Tibial nerve (tissue), 4 donors: ENCODE measurements at regions not wholly inside any gene's neighbourhood (a gene's known extent, or its start where the extent isn't known, plus 50 kb on each side); places are given as distances from the start of the nearest gene placed in this dataset.
"Not testable (repeated sequence)": the region's sequence is repeated elsewhere in the genome, so short reads cannot be mapped to it uniquely, and the experiment has no call there.

ENCODE experiments used
- DNase-seq, 2 donors: peaks; one replicate each; pipeline ENCODE4 v3.0.0-alpha.2; 2019; ENCODE audit warnings: low spot score in 2 of 2
- H3K27ac ChIP-seq, 4 donors: fragments of 200-600 bp; sonication (generic) in 3 of 4; one replicate each; pipeline ENCODE4 v1.5.1; 2017 to 2019; ENCODE audit warnings: mild to moderate bottlenecking in 1 of 4
- H3K27me3 ChIP-seq, 2 donors: fragments of 200-600 bp; sonication (generic) in 1 of 2; one replicate each; pipeline versions ENCODE4 v1.5.1 to v1.6.0; 2017 to 2019
- H3K36me3 ChIP-seq, 3 donors: fragments of 200-600 bp; sonication (generic); one replicate each; pipeline ENCODE4 v1.5.1; 2018 to 2019
- H3K4me1 ChIP-seq, 4 donors: fragments of 200-600 bp; sonication (generic) in 3 of 4; one replicate each; pipeline ENCODE4 v1.5.1; 2017 to 2019
- H3K4me3 ChIP-seq, 4 donors: fragments of 200-600 bp; sonication (generic) in 3 of 4; one replicate each; pipeline ENCODE4 v1.5.1; 2017 to 2019; ENCODE audit warnings: mild to moderate bottlenecking in 1 of 4, moderate library complexity in 1 of 4
- H3K9me3 ChIP-seq, 4 donors: fragments of 200-600 bp; sonication (generic) in 3 of 4; one replicate each; pipeline ENCODE4 v1.5.1; 2017 to 2019
- CTCF ChIP-seq, 5 experiments: fragments of 200-600 bp in 3 of 5; fragments of 450-650 bp in 2 of 5; sonication (generic) in 3 of 5; IDR thresholded peaks; one replicate each; pipeline ENCODE4 v1.5.1; 2016 to 2019; ENCODE audit warnings: antibody characterized with exemption in 5 of 5, mild to moderate bottlenecking in 3 of 5, moderate library complexity in 2 of 5
- EP300 ChIP-seq, 2 donors: sonication (generic); formaldehyde crosslinking; IDR thresholded peaks; one replicate each; pipeline ENCODE4 v1.6.1; 2017; ENCODE audit warnings: antibody characterized with exemption in 2 of 2, mild to moderate bottlenecking in 1 of 2
- POLR2A ChIP-seq, 2 donors: fragments of 450-650 bp; IDR thresholded peaks; one replicate each; pipeline ENCODE4 v1.6.1; 2017; ENCODE audit warnings: antibody characterized with exemption in 2 of 2, mild to moderate bottlenecking in 2 of 2, moderate library complexity in 2 of 2
- WGBS, 2 donors: methylation state at CpG; one replicate each; pipeline ENCODE4 v1.1.5; 2018; 5-methylcytosine and 5-hydroxymethylcytosine counted together

GRCh38 chr10:8412541-8412940, 358.1 kb downstream of the GATA3 start:
- WGBS, 2 donors: 89 to 90% methylated on average over 6 of the region's 6 CpGs
- TF ChIP-seq CTCF (IDR thresholded peaks at IDR 0.05) (no peak), EP300 (IDR thresholded peaks at IDR 0.05) (no peak), POLR2A (IDR thresholded peaks at IDR 0.05) (no peak)
- no peaks in the 10 kb centered on the region for H3K27me3 ChIP-seq

GRCh38 chr10:8415029-8415428, 360.5 kb downstream of the GATA3 start:
- H3K4me3 ChIP-seq, H3K4me1 ChIP-seq, H3K9me3 ChIP-seq, H3K36me3 ChIP-seq, H3K27me3 ChIP-seq, DNase-seq, H3K27ac ChIP-seq: not testable (repeated sequence)
- 90 to 97% methylated on average over 2 of the region's 2 CpGs for WGBS, 2 donors

More at GRCh38 chr10:8412541-8412940, 358.1 kb downstream of the GATA3 start:
- DNase-seq: no peak
- Histone ChIP-seq H3K36me3 (no peaks in the 10 kb centered on the region), H3K4me1 (no peaks in the 10 kb centered on the region), H3K9me3 (peaks cover 0 to 6% (median 0%) of the 10 kb centered on the region in 4 donors), H3K4me3 (no peak overlapping the region), H3K27ac (no peak overlapping the region)

DNA sequence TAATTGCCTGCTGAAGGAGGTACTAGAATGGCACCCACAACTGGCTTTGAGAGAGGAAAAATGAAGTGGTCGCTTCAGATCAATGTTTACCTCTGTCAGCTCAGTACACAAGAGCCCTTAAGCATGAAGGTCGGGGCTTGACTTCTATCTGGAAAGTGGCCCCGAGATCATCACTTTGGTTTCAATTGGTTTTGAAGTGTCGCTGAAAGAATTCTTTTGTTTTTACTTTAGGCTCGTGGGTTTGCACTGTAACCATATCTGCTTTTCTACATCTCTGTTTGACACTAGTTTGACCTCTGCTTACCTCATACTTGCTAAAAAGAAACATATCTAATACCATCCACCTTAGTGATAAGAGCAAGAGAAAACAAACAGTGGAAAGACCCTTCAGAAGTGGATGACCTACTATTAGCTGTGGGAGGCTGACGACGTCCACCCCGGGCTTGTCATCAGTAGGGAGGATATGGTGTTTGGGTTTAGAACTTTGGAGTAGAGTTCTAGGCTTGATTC, 361.8 kb downstream of the GATA3 start:
- H3K27ac ChIP-seq: no peak overlapping the region
- 56 to 57% methylated on average over 8 of the region's 8 CpGs for WGBS, 2 donors
- no peaks in the 10 kb centered on the region for H3K36me3 ChIP-seq
- TF ChIP-seq POLR2A (IDR thresholded peaks at IDR 0.05): no peak
- no peak for TF ChIP-seq EP300 (IDR thresholded peaks at IDR 0.05)
- no peak for TF ChIP-seq CTCF (IDR thresholded peaks at IDR 0.05)
- H3K4me3 ChIP-seq: no peak overlapping the region
- H3K4me1 ChIP-seq: no peaks in the 10 kb centered on the region
- DNase-seq: no peak
- H3K9me3 ChIP-seq: peaks cover 0 to 6% (median 0%) of the 10 kb centered on the region in 4 donors
- no peaks in the 10 kb centered on the region for H3K27me3 ChIP-seq

DNA sequence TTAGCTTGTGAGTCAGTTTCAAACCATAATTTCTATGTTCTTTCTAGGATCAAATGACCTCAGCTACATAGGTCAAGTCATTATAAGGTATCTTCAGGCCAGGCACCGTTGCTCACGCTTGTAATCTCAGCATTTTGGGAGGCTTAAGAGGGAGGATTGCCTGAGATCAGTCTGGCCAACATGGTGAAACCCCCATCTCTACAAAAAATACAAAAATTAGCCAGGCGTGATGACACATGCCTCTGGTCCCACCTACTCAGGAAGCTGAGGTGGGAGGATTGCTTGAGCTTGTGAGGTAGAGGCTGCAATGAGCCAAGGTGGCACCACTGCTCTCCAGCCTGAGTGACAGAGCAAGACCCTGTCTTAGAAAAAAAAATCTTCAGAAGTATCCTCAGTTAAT, 362.3 kb downstream of the GATA3 start:
- 79 to 92% methylated on average over 3 of the region's 3 CpGs for WGBS, 2 donors
- no peaks in the 10 kb centered on the region for H3K36me3 ChIP-seq
- H3K27ac ChIP-seq: no peak overlapping the region
- H3K9me3 ChIP-seq: peaks cover 0 to 6% (median 0%) of the 10 kb centered on the region in 4 donors
- no peaks in the 10 kb centered on the region for H3K27me3 ChIP-seq
- TF ChIP-seq CTCF (IDR thresholded peaks at IDR 0.05) (no peak), EP300 (IDR thresholded peaks at IDR 0.05) (no peak), POLR2A (IDR thresholded peaks at IDR 0.05) (no peak)
- H3K4me1 ChIP-seq: no peaks in the 10 kb centered on the region
- no peak overlapping the region for H3K4me3 ChIP-seq
- no peak for DNase-seq

DNA sequence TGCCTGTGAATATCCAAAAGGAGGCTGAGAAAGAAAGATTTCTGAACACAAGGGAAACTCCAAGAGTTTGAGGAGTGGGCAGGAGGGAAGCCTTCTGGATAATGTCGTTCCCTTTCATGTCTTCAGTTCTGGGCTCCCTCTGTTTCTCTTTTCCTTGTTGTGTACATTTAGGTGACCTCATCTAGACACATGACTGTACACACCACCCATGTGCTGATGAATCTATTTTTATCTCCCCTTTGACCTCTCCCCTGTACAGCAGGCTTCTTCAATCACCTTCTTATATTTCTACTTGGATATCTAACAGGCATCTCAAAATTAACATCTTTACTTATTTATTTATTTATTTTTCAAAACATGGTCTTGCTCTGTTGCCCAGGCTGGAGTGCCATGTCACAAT, 363.1 kb downstream of the GATA3 start:
- H3K4me3 ChIP-seq: no peak overlapping the region

More for the DNA sequence above, 363.1 kb downstream of the GATA3 start:
- Histone ChIP-seq H3K27ac (no peak overlapping the region), H3K9me3 (peaks cover 0 to 6% (median 0%) of the 10 kb centered on the region in 4 donors), H3K27me3 (no peaks in the 10 kb centered on the region), H3K36me3 (no peaks in the 10 kb centered on the region), H3K4me1 (no peaks in the 10 kb centered on the region)
- TF ChIP-seq CTCF (IDR thresholded peaks at IDR 0.05) (no peak), EP300 (IDR thresholded peaks at IDR 0.05) (no peak), POLR2A (IDR thresholded peaks at IDR 0.05) (no peak)
- 54 to 55% methylated on average over 1 of the region's 1 CpG for WGBS, 2 donors
- no peak for DNase-seq
